ENCODE measurements at regions not wholly inside any gene's neighbourhood (a gene's known extent, or its start where the extent isn't known, plus 50 kb on each side); places are given as distances from the start of the nearest gene placed in this dataset.

DNA sequence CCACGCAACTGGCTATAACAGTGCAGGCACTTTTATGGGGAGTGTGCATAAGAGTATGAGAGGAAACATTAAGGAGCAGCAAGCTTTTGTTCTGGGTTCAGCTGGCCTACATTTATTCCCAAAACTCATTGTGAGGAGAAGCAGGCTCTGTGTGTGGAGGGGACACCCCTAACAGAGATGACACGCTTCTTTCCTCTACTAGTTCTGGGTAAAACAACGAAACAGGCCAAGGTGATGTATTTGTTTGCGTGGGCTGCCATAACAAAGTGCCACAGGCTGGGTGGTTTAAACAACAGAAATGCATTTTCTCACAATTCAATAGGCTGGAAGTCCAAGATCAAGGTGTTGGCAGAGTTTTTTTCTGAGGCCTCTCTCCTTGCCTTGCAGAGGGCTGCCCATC, 488.6 kb downstream of the MID1IP1 start:
- DNase-seq (ENCODE audit: low read depth) = no peak

- DNase-seq (ENCODE audit: low read depth) = no peak
Measured at GRCh38 chrX:39293203-39293602, 491.9 kb downstream of the MID1IP1 start.

DNA sequence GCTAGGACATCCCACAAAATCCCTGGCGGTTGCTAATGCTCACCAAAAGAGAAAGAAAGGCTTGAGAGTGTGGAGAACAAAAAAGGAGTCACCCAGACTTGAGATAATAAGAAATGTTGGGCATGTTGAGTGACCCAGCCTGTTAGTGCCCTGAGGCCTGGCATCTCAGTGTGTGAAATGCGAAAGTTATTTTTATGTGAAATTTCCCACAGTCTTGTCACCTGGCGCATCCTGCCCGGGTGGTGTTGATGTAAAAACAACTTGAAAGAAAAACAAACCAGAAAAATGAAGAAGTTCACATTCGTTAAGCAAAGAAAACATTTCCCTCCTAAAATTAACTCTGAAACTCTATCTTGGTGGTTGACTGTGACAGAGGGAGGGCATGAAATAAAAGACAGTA, 495.2 kb downstream of the MID1IP1 start:
- no peak for DNase-seq (ENCODE audit: low read depth)

DNA sequence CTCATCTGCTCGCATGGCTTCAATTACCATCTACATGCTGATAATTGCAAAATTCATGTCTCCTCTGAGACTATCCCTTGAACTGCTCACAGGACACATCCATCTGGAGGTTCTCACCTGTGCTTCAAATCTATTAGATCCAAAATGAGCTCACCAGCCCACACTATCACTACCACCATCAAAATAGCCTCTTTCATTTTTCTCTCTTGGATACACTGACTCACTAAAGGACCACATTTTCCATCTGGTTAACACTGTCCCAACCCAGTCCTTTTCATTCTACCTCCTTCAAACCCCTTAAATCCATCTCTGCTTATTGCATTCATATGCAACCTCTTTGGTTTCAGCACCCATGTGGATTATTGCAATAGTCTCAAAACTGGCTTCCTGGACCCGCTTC, 497.6 kb downstream of the MID1IP1 start:
- DNase-seq (ENCODE audit: low read depth) = no peak

GRCh38 chrX:39299615-39300014, 498.4 kb downstream of the MID1IP1 start:
- DNase-seq (ENCODE audit: low read depth) = no peak

DNA sequence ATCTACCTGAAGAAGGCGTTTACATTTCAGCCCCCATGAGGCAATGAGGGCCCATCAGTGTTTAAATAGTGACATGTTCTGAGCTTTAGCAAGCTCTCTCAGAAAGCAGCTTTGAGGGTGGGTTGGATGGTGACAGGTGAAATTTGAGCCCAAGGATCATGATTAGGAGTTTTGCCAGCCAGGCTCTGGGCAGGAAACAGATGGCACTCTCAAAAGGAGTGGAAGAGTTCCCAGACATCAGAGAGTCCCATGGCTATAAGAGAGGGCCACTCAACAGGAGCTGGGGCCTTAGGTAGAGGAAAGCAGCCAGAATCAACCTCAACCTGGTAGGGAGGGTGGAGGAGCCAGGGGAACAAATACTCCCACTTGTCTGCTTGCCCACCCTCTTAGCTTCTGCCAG, 499.8 kb downstream of the MID1IP1 start:
- no peak for DNase-seq (ENCODE audit: low read depth)

DNA sequence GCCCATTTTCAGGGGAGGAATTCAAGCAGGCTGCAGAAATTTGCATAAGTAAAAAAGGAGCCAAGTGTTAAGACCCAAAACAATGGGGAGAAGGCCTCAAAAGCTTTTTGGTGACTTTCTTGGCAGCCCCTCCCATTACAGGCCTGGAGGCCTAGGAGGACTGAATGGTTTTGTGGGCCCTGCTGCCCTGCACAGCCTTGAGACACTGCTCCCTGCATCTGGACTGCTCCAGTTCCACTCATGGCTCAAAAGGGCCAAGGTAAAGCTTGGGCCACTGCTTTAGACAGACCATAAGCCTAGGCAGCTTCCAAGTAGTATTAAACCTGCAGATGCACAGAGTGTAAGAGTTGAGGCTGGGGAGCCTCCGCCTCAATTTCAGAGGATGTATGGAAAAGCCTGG, 501.6 kb downstream of the MID1IP1 start:
- no peak for DNase-seq (ENCODE audit: low read depth)

- no peak for DNase-seq (ENCODE audit: low read depth)
Measured at GRCh38 chrX:39304746-39305145, 503.5 kb downstream of the MID1IP1 start.

DNA sequence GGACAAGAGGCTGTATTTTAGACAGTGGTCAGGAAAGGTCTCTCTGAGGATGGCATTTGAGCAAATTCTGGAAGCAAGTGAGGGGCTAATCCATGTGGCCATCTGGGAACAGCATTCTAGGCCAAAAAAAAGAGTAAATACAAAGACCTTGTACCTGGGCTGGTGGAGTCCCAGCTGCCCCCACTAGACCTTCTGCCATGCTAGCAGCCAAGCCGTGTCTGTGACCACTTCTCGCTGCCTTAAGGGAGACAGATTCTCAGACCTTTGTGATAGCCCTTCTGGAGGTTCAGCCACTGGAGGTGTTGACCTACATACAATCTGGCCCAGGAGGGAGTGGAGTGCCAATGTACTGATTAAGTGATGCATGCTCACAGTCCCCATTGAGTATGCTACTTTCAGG, 506.2 kb downstream of the MID1IP1 start:
- no peak for DNase-seq (ENCODE audit: low read depth)

DNA sequence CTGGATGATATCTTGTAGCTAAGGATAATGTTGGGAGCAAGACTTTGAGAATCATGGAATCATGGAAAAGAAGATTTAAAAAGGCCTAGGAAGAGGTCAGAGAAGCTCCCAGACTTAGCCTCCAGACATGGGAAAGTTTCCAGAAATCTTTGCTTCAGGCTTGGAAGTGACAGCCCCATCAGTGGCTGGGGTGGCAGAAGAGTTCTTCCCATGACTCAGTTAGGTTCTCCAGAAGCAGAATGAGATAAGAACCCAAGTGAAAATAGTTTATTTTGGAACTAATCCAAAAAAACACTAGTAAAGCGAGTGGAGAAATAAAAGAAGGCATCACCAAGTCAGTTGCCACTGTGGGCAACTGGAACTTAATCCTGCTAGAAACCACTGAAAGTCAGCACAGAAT, 506.9 kb downstream of the MID1IP1 start:
- DNase-seq (ENCODE audit: low read depth) = no peak

DNA sequence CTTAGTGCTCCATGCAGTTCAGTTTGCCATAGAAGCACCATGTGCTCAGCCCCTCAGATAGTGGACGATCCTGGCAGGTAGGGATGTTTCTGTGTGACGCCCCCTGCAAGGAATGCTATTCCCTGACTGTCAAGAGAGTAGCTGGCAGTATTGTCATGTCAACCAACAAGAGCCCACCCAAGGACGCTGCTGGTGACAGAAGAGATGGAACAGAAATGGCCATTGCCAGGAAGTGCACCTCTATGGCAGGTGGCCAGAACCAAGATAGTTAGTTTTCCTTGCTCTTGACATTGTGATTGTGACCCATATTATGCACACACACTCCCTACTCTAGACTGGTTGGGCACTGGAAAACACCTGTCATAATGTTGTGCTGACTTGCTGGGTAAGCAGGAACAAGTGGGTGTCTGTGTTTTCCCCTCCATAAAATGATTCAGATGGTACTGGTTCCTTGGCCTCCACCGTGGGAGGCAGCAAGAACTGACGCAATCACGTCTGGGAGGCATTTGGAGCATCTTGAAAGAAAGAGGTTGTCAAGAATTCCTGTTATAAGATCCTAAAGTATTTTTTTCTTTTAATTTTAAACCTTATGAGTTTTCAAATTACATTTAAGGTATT, 507.9 kb downstream of the MID1IP1 start:
- peak; percentile 24 for DNase-seq (ENCODE audit: low read depth)

- peak; percentile 8 for DNase-seq (ENCODE audit: low read depth)
Measured at GRCh38 chrX:39309721-39310152, 508.5 kb downstream of the MID1IP1 start.

DNA sequence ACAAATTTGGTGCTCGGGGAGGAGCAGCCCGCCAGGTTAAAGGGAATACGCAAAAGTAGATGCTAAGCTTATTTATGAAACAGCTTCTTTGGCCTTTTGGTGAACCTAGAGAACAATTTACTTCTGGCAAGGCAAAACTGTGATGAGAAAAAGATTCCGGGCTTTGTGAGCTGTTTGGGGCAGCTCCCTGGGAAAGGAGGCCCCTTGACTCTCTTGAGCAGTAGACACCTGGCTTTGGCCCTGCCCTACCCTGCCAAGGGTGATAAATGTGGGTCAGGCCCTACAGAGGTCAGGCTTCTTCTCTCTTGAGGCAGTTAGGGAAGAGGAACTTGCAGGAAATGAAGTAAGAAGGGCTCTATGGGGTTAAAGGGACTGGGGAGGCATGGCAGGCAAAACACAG, 509.6 kb downstream of the MID1IP1 start:
- no peak for DNase-seq (ENCODE audit: low read depth)

GRCh38 chrX:39311646-39312045, 510.4 kb downstream of the MID1IP1 start:
- no peak for DNase-seq (ENCODE audit: low read depth)

GRCh38 chrX:39313146-39313545, 511.9 kb downstream of the MID1IP1 start:
- DNase-seq (ENCODE audit: low read depth) = no peak

DNA sequence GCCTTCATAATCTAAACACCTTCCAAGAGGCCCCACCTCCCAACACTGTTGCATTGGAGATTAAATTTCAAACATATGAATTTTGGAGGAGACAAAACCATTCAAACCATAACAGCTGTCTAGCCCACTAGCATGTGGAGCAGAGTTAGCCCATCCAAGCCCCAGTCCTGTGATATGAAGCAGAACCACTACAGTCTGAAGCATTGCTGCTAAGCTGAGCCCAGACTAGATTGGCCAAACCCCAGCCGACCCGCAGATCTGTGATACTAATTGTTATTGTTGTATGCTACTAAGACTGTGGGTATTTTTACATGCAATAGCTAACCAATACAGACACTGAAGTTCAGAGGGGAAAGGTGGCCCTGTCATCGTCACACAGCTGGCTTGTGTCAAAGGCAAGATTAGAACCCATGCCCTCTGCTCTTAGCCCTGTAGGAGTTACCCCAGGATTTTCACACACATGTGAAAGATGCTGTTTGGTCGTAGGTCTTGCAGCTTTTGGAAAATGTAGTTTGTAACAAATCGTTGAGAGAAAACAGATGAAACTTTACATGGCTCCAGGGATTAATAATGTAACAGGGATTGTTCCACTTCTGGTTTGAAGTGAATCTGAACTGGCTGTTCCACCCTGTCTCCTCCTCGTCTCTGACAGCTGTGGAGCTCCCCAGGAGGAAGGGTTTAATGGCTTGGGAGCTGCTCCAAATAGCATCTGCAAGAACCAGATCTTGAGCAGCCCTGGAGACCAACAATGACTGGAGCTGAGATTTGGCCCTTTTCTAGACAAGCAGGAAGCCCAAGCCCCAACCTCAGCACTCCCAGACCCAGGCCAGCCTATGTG, 517.5 kb downstream of the MID1IP1 start:
- no peak for DNase-seq (ENCODE audit: low read depth)

DNA sequence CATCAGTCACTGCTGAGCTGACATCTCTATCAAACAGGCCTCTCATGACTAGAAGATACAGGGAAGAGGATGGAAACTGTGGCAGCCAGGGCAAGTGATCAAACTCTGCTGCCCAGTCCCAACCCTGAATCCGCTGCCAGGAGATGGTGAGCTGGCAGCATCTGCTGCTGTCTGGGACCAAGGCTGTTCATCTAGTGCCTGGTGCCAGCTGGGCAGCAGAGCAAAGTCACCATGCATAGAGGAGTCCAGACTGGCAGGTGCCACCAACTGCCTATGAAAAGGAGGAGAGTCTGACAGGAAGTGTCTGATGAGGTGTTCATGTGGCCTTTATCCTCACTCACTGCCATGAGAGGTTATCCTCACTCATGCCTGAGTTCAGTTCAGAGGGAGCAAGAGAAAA, 518.9 kb downstream of the MID1IP1 start:
- no peak for DNase-seq (ENCODE audit: low read depth)

DNA sequence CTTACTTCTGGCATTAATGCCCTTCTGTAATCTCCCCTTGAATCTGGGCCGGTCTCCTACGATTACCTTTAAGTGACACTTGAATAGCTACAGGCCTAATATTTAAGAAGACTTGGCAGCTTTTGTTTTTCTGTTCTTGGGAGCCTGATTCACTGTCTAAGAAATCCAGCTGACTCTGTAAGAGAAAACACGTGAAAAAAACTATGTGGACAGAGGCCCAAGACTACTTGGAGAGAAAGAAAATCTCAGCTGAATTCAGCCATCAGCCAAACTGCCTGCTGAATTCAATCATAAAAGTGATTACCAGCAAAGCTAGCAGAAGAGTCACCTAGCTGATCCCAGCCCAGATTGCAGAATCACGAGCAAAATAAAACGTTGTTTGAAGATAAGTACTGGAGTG, 521.2 kb downstream of the MID1IP1 start:
- DNase-seq (ENCODE audit: low read depth) = no peak

GRCh38 chrX:39324233-39324930, 523.1 kb downstream of the MID1IP1 start:
- DNase-seq (ENCODE audit: low read depth) = no peak

DNA sequence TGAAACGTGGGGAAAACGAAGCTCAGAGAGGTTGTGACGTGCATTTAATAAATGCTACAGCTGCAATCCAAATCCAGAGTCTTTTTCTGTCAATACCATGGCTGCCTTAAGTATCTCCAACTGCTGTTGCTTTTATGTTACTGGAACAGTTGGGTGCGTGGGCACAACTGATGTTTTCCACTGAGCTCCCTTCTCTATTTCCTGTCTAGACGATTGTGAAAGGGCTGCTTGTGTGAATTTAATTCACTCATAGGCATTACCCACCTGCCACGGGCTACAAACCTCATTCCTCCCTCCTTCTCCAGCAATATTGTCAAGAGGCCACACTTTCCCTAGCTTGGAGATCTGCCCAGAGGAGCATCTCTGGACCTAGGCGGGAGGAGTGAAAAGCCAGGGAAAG, 526.0 kb downstream of the MID1IP1 start:
- no peak for DNase-seq (ENCODE audit: low read depth)

DNA sequence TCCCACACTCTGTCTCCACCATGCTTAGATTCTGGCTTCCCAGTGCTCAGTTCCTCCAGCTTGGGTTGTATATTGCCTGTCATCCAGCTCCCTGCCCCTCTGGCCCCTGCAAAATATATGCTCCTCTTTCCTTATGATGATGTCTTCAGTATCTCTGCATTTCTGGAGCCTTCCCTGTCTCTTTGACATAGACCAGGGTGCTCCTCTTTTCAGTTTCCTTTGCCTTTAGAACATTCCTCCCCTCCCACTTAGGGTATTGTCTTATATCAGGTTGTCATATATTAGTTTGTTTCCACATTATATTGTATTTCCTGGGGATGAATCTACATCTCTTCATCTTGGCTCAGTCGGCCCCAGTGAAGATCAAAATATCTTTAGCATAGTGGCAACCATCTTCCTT, 526.4 kb downstream of the MID1IP1 start:
- no peak for DNase-seq (ENCODE audit: low read depth)

DNA sequence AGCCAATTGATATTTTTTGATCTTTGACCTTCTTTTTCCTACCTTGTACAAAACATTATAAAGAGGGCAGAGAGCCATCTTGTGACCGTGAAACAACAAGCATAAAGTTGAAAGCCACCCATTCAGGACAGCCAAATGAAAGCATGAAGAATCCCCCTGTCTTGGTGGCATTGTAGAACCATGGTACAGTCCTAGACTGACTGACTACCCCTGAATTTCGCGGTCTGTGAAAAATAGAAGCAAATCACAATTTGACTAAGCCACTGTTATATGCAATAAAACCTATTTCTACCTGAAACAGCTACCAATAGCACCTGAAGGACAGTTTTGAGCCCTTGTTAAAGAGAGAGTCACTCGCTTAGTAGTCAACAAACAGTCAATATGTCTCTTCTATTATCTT, 527.4 kb downstream of the MID1IP1 start:
- no peak for DNase-seq (ENCODE audit: low read depth)

DNA sequence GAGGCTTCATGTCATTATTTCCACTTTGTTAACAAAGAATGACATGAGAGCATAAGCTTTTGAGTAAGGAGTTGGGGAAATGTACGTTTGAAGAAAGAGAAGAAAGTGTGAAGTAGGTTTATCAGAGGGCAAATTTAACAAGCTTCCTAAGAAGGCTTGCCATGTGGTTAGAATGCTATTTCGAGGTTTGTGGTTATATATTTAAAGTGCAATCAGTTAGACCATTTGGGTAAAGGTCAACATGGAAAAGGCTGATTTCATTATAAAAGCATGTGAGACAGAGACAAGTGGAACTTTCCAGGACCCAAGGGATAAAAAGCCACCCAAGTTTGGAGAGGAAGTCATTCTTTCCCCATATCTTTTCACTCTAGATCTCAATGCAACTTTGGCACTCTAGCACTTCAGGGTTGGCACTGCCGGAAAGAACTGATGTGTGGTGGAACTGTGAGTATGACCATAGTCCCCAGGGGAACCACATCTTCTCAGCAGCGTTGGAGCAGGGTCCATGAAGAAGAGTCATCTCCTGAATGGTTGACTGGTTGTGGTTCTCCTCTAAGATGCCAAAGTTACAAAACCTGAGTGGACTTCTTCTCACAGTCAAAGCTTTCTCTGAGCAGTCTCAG, 529.9 kb downstream of the MID1IP1 start:
- no peak for DNase-seq (ENCODE audit: low read depth)

Data from activated gamma-delta T cell treated with anti-CD3 and anti-CD28 coated beads, Interleukin-2, amount 50 U/mL, for 16 hours (primary cell).